ENCODE measurements at regions not wholly inside any gene's neighbourhood (a gene's known extent, or its start where the extent isn't known, plus 50 kb on each side); places are given as distances from the start of the nearest gene placed in this dataset.
"Not testable (repeated sequence)": the region's sequence is repeated elsewhere in the genome, so short reads cannot be mapped to it uniquely, and the experiment has no call there.

GRCh38 chr7:65453341-65454030 lies 79.8 kb downstream of the ZNF92 start:
- no peak for DNase-seq (ENCODE audit: low read depth)

GRCh38 chr7:65454469-65454868 lies 80.8 kb downstream of the ZNF92 start:
- DNase-seq (ENCODE audit: low read depth): no peak

GRCh38 chr7:65455050-65455449 lies 81.4 kb downstream of the ZNF92 start:
- DNase-seq (ENCODE audit: low read depth): not testable (repeated sequence)

GRCh38 chr7:65457705-65458104 lies 84.0 kb downstream of the ZNF92 start:
- no peak for DNase-seq (ENCODE audit: low read depth)

GRCh38 chr7:65459438-65459837 lies 85.8 kb downstream of the ZNF92 start:
- DNase-seq (ENCODE audit: low read depth): no peak

- DNase-seq (ENCODE audit: low read depth): no peak
Observed at GRCh38 chr7:65462148-65462716, 88.6 kb downstream of the ZNF92 start.

GRCh38 chr7:65463184-65463583 lies 89.5 kb downstream of the ZNF92 start:
- DNase-seq (ENCODE audit: low read depth): no peak

GRCh38 chr7:65469919-65470558 lies 96.4 kb downstream of the ZNF92 start:
- not testable (repeated sequence) for DNase-seq (ENCODE audit: low read depth)

GRCh38 chr7:65471587-65471986 lies 97.9 kb downstream of the ZNF92 start:
- no peak for DNase-seq (ENCODE audit: low read depth)

GRCh38 chr7:65475040-65475726 lies 101.5 kb downstream of the ZNF92 start:
- no peak for DNase-seq (ENCODE audit: low read depth)

- DNase-seq (ENCODE audit: low read depth): no peak
Observed at GRCh38 chr7:65475734-65476319, 102.2 kb downstream of the ZNF92 start.

GRCh38 chr7:65477326-65477725 lies 103.7 kb downstream of the ZNF92 start:
- DNase-seq (ENCODE audit: low read depth): no peak

- DNase-seq (ENCODE audit: low read depth): no peak
Observed at GRCh38 chr7:65489260-65489767, 115.7 kb downstream of the ZNF92 start.

GRCh38 chr7:65496697-65497096 lies 123.0 kb downstream of the ZNF92 start:
- DNase-seq (ENCODE audit: low read depth): not testable (repeated sequence)

- DNase-seq (ENCODE audit: low read depth): no peak
Observed at GRCh38 chr7:65503434-65504152, 129.9 kb downstream of the ZNF92 start.

- DNase-seq (ENCODE audit: low read depth): not testable (repeated sequence)
Observed at GRCh38 chr7:65504504-65505319, 131.1 kb downstream of the ZNF92 start.

- not testable (repeated sequence) for DNase-seq (ENCODE audit: low read depth)
Observed at GRCh38 chr7:65505320-65505633, 131.6 kb downstream of the ZNF92 start.

GRCh38 chr7:65508581-65509367 lies 135.1 kb downstream of the ZNF92 start:
- DNase-seq (ENCODE audit: low read depth): not testable (repeated sequence)

GRCh38 chr7:65509368-65510186 lies 135.9 kb downstream of the ZNF92 start:
- no peak for DNase-seq (ENCODE audit: low read depth)

Measured in stromal cell of bone marrow (primary cell).